ENCODE measurements at regions not wholly inside any gene's neighbourhood (a gene's known extent, or its start where the extent isn't known, plus 50 kb on each side); places are given as distances from the start of the nearest gene placed in this dataset.

- no peak for TF ChIP-seq CTCF (IDR thresholded peaks at IDR 0.05; ENCODE audit: low read length)
- TF ChIP-seq EZH2 (optimal IDR thresholded peaks at IDR 0.05; ENCODE audit: low read depth, low read length) = no peak
- no peak for TF ChIP-seq EZH2phosphoT487 (IDR thresholded peaks at IDR 0.05; ENCODE audit: low read length)
Observed at GRCh38 chr21:32975811-32976431, 49.8 kb upstream of the OLIG2 start.
